LNCAP (cell line): ENCODE measurements at regions not wholly inside any gene's neighbourhood (a gene's known extent, or its start where the extent isn't known, plus 50 kb on each side); places are given as distances from the start of the nearest gene placed in this dataset.

ENCODE experiments used
- CTCF ChIP-seq: fragments of 450-650 bp; IDR thresholded peaks from 2 replicates; pipeline ENCODE4 v1.5.1; 2017; ENCODE audit warnings: mild to moderate bottlenecking

- TF ChIP-seq CTCF, result no peak
Measured at GRCh38 chr21:36567216-36567885, 87.4 kb upstream of the CLDN14 start.

GRCh38 chr21:36569511-36569910 is 89.6 kb upstream of the CLDN14 start:
- no peak for TF ChIP-seq CTCF

GRCh38 chr21:36571556-36571955 is 91.6 kb upstream of the CLDN14 start:
- no peak for TF ChIP-seq CTCF

GRCh38 chr21:36572039-36572438 is 92.1 kb upstream of the CLDN14 start:
- TF ChIP-seq CTCF, result no peak

GRCh38 chr21:36575306-36575705 is 95.4 kb upstream of the CLDN14 start:
- no peak for TF ChIP-seq CTCF

GRCh38 chr21:36576441-36576840 is 96.5 kb upstream of the CLDN14 start:
- TF ChIP-seq CTCF, result no peak

- TF ChIP-seq CTCF, result no peak
Measured at GRCh38 chr21:36579898-36580297, 100.0 kb upstream of the CLDN14 start.

- TF ChIP-seq CTCF, result no peak
Measured at GRCh38 chr21:36582271-36582670, 102.3 kb upstream of the CLDN14 start.
